HEK293 (cell line): ENCODE measurements at regions not wholly inside any gene's neighbourhood (a gene's known extent, or its start where the extent isn't known, plus 50 kb on each side); places are given as distances from the start of the nearest gene placed in this dataset.

Source experiments
- ATF2 ChIP-seq: fragments of 450-650 bp; formaldehyde crosslinking; IDR thresholded peaks from 2 replicates; pipeline ENCODE4 v1.5.1; 2016; ENCODE audit warnings: missing biosample characterization, missing genetic modification characterization, low read depth
- KLF16 ChIP-seq: fragments of 450-650 bp; formaldehyde crosslinking; IDR thresholded peaks from 2 replicates; pipeline ENCODE4 v1.5.1; 2017; ENCODE audit warnings: missing biosample characterization, missing genetic modification characterization
- TF ChIP-seq, protein P1 (sequence below): fragments of 450-650 bp; formaldehyde crosslinking; IDR thresholded peaks from 2 replicates; pipeline ENCODE4 v1.5.1; 2016; ENCODE audit warnings: missing biosample characterization, missing genetic modification characterization

- TF ChIP-seq KLF16 (tag by site-specific recombination) (no peak), ATF2 (tag by site-specific recombination) (no peak)
- TF ChIP-seq, protein P1, sequence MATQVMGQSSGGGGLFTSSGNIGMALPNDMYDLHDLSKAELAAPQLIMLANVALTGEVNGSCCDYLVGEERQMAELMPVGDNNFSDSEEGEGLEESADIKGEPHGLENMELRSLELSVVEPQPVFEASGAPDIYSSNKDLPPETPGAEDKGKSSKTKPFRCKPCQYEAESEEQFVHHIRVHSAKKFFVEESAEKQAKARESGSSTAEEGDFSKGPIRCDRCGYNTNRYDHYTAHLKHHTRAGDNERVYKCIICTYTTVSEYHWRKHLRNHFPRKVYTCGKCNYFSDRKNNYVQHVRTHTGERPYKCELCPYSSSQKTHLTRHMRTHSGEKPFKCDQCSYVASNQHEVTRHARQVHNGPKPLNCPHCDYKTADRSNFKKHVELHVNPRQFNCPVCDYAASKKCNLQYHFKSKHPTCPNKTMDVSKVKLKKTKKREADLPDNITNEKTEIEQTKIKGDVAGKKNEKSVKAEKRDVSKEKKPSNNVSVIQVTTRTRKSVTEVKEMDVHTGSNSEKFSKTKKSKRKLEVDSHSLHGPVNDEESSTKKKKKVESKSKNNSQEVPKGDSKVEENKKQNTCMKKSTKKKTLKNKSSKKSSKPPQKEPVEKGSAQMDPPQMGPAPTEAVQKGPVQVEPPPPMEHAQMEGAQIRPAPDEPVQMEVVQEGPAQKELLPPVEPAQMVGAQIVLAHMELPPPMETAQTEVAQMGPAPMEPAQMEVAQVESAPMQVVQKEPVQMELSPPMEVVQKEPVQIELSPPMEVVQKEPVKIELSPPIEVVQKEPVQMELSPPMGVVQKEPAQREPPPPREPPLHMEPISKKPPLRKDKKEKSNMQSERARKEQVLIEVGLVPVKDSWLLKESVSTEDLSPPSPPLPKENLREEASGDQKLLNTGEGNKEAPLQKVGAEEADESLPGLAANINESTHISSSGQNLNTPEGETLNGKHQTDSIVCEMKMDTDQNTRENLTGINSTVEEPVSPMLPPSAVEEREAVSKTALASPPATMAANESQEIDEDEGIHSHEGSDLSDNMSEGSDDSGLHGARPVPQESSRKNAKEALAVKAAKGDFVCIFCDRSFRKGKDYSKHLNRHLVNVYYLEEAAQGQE: no peak
Observed at GRCh38 chrX:79243691-79244090, 99.2 kb downstream of the GPR174 start.
